ENCODE measurements at regions not wholly inside any gene's neighbourhood (a gene's known extent, or its start where the extent isn't known, plus 50 kb on each side); places are given as distances from the start of the nearest gene placed in this dataset.

GRCh38 chr6:14852375-14852774, 393.5 kb upstream of the JARID2 start:
- FAIRE-seq (no peak), DNase-seq (ENCODE audit: low spot score) (no peak), ATAC-seq (no peak)
- TF ChIP-seq ZNF607 (CRISPR knock-in tag; IDR thresholded peaks at IDR 0.05; ENCODE audit: borderline replicate concordance) (no peak), ZNF317 (CRISPR knock-in tag; IDR thresholded peaks at IDR 0.05) (no peak), PBX3 (CRISPR knock-in tag; IDR thresholded peaks at IDR 0.05; ENCODE audit: borderline replicate concordance) (no peak), HCFC1 (IDR thresholded peaks at IDR 0.05; ENCODE audit: low read depth, low read length) (no peak), ZNF713 (CRISPR knock-in tag; IDR thresholded peaks at IDR 0.05) (no peak), ZC3H13 (CRISPR knock-in tag; IDR thresholded peaks at IDR 0.05) (no peak), AHR (CRISPR knock-in tag; IDR thresholded peaks at IDR 0.05) (no peak), ZNF576 (CRISPR knock-in tag; IDR thresholded peaks at IDR 0.05) (no peak), ZNF34 (CRISPR knock-in tag; IDR thresholded peaks at IDR 0.05; ENCODE audit: borderline replicate concordance) (no peak), NFYC (CRISPR knock-in tag; IDR thresholded peaks at IDR 0.05) (no peak)
- H3K4me3 ChIP-seq (replicated peaks in 1 of 3; ENCODE audit: insufficient read depth in 1 of 3, low read depth in 2 of 3, low read length in 3 of 3): no peak overlapping the region
- no peaks in the 10 kb centered on the region for H3K4me1 ChIP-seq (ENCODE audit: insufficient read depth, low read length)
- no peak overlapping the region for H3K4me2 ChIP-seq (ENCODE audit: low read depth, low read length)
- WGBS (ENCODE audit: low lambda C conversion rate): 30% methylated on average over 5 of the region's 5 CpGs
- POLR2A ChIA-PET: no interaction called here
- no peak overlapping the region for H2AFZ ChIP-seq (ENCODE audit: low read length)
- CTCF ChIA-PET (ENCODE audit: low intra/inter-chr PET ratio, low total read pairs): no interaction called here
- H3K9me3 ChIP-seq (ENCODE audit: low read length): no peaks in the 10 kb centered on the region
- intact Hi-C loops (cut with micrococcal nuclease; ENCODE audit: unreplicated experiment) (no loop called here), in situ Hi-C loops (cut with HindIII; ENCODE audit: extremely low pct_ligation_motif_present, low pct_unique_long_range_greater_than_20kb) (no loop called here)
- H4K20me1 ChIP-seq (ENCODE audit: insufficient read depth, low read length): no peaks in the 10 kb centered on the region
- H3K27ac ChIP-seq (ENCODE audit: extremely low read length, insufficient read depth, low read length): no peak overlapping the region
- BruUV-seq (replicated peaks): no TSS peak
- no peak overlapping the region for H3K9ac ChIP-seq (ENCODE audit: insufficient read depth, low read depth, low read length)
- H3K36me3 ChIP-seq (replicated peaks in 1 of 2; ENCODE audit: control insufficient read depth in 1 of 2, insufficient read depth in 2 of 2, low read length in 2 of 2): no peaks in the 10 kb centered on the region
- H3K79me2 ChIP-seq (ENCODE audit: insufficient read depth, low read length): no peaks in the 10 kb centered on the region
- no peaks in the 10 kb centered on the region; a peak in 2 of 5 replicates for H3K27me3 ChIP-seq (ENCODE audit: control insufficient read depth in 1 of 2, insufficient read depth in 2 of 2, low read length in 2 of 2)

Measured in HepG2 (cell line).